ENCODE measurements at regions not wholly inside any gene's neighbourhood (a gene's known extent, or its start where the extent isn't known, plus 50 kb on each side); places are given as distances from the start of the nearest gene placed in this dataset.

- no peak for TF ChIP-seq CHD7 (IDR thresholded peaks at IDR 0.05; ENCODE audit: insufficient replicate concordance, low read length)
- TF ChIP-seq SIX5 (IDR thresholded peaks at IDR 0.05; ENCODE audit: low read depth, low read length) = no peak
- TF ChIP-seq NANOG (IDR thresholded peaks at IDR 0.05; ENCODE audit: insufficient read depth, low read depth, low read length, poor library complexity, severe bottlenecking) = no peak
- TF ChIP-seq KDM1A (IDR thresholded peaks at IDR 0.05; ENCODE audit: borderline replicate concordance, low read length) = no peak
Measured at GRCh38 chr10:88156341-88156740, 292.9 kb downstream of the PTEN start (continued).

All from H1 (cell line).